Tibial nerve (tissue), 4 donors: ENCODE measurements at regions not wholly inside any gene's neighbourhood (a gene's known extent, or its start where the extent isn't known, plus 50 kb on each side); places are given as distances from the start of the nearest gene placed in this dataset.

Source experiments
- DNase-seq, 2 donors: peaks; one replicate each; pipeline ENCODE4 v3.0.0-alpha.2; 2019; ENCODE audit warnings: low spot score in 2 of 2
- H3K27ac ChIP-seq, 4 donors: fragments of 200-600 bp; sonication (generic) in 3 of 4; one replicate each; pipeline ENCODE4 v1.5.1; 2017 to 2019; ENCODE audit warnings: mild to moderate bottlenecking in 1 of 4
- H3K27me3 ChIP-seq, 2 donors: fragments of 200-600 bp; sonication (generic) in 1 of 2; one replicate each; pipeline versions ENCODE4 v1.5.1 to v1.6.0; 2017 to 2019
- H3K36me3 ChIP-seq, 3 donors: fragments of 200-600 bp; sonication (generic); one replicate each; pipeline ENCODE4 v1.5.1; 2018 to 2019
- H3K4me1 ChIP-seq, 4 donors: fragments of 200-600 bp; sonication (generic) in 3 of 4; one replicate each; pipeline ENCODE4 v1.5.1; 2017 to 2019
- H3K4me3 ChIP-seq, 4 donors: fragments of 200-600 bp; sonication (generic) in 3 of 4; one replicate each; pipeline ENCODE4 v1.5.1; 2017 to 2019; ENCODE audit warnings: mild to moderate bottlenecking in 1 of 4, moderate library complexity in 1 of 4
- H3K9me3 ChIP-seq, 4 donors: fragments of 200-600 bp; sonication (generic) in 3 of 4; one replicate each; pipeline ENCODE4 v1.5.1; 2017 to 2019
- EP300 ChIP-seq, 2 donors: sonication (generic); formaldehyde crosslinking; IDR thresholded peaks; one replicate each; pipeline ENCODE4 v1.6.1; 2017; ENCODE audit warnings: antibody characterized with exemption in 2 of 2, mild to moderate bottlenecking in 1 of 2
- POLR2A ChIP-seq, 2 donors: fragments of 450-650 bp; IDR thresholded peaks; one replicate each; pipeline ENCODE4 v1.6.1; 2017; ENCODE audit warnings: antibody characterized with exemption in 2 of 2, mild to moderate bottlenecking in 2 of 2, moderate library complexity in 2 of 2
- WGBS, 2 donors: methylation state at CpG; one replicate each; pipeline ENCODE4 v1.1.5; 2018; 5-methylcytosine and 5-hydroxymethylcytosine counted together
- TF ChIP-seq, protein P1 (sequence below), 5 experiments: fragments of 200-600 bp in 3 of 5; fragments of 450-650 bp in 2 of 5; sonication (generic) in 3 of 5; IDR thresholded peaks; one replicate each; pipeline ENCODE4 v1.5.1; 2016 to 2019; ENCODE audit warnings: antibody characterized with exemption in 5 of 5, mild to moderate bottlenecking in 3 of 5, moderate library complexity in 2 of 5

DNA sequence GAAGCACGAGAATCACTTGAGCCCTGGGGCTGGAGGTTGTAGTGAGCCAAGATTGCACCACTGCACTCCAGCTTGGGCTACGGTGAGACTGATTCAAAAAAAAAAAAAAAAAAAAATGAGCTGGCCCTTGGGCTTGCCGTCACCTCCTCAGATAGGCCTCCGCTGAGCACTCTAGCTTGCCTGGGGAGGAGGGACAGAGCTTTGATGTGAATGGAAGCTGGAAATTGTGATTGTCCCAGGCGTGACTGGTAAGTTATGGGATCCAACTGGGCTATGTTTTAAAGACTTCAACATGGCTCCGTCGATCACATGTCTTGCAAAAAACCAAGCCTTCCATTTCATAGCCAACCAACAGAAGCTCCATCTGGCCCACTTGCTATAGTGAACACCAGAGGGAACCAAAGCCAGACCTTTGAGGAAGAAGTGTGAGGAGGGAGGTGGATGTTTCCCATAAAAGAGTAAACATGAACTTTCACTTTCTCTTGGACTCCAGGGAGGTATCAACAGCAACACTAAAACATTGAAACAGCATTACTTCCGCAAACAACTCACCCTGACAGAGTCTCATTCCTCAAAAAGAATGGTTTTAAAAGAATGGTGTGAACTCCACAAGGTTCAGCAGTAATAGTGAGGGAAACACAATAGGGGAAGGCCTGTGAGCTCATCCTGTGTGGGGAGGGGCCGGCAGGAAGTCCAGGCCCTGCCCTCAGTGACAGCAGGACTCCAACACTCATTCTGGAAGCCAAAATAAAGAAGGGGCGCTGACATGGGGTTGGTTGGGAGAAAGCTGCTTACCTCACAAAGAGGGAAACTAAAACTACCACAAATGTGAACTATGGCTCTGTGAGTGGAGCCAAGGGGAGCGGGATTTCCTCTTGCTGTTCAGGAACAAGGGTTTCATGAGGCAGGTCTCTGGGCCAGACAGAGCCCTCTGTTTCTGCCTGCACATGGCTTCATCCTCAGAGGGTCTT lies 59.2 kb upstream of the IL12A start:
- 74 to 78% methylated on average over 11 of the region's 11 CpGs for WGBS, 2 donors
- no peak for TF ChIP-seq POLR2A (IDR thresholded peaks at IDR 0.05)
- TF ChIP-seq EP300 (IDR thresholded peaks at IDR 0.05): no peak
- TF ChIP-seq, protein P1, sequence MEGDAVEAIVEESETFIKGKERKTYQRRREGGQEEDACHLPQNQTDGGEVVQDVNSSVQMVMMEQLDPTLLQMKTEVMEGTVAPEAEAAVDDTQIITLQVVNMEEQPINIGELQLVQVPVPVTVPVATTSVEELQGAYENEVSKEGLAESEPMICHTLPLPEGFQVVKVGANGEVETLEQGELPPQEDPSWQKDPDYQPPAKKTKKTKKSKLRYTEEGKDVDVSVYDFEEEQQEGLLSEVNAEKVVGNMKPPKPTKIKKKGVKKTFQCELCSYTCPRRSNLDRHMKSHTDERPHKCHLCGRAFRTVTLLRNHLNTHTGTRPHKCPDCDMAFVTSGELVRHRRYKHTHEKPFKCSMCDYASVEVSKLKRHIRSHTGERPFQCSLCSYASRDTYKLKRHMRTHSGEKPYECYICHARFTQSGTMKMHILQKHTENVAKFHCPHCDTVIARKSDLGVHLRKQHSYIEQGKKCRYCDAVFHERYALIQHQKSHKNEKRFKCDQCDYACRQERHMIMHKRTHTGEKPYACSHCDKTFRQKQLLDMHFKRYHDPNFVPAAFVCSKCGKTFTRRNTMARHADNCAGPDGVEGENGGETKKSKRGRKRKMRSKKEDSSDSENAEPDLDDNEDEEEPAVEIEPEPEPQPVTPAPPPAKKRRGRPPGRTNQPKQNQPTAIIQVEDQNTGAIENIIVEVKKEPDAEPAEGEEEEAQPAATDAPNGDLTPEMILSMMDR (IDR thresholded peaks at IDR 0.05): peak in 1 of 5 experiments; percentile 12
- H3K36me3 ChIP-seq: no peaks in the 10 kb centered on the region
- peaks cover 0 to 7% (median 0%) of the 10 kb centered on the region in 4 donors for H3K4me1 ChIP-seq
- H3K27me3 ChIP-seq: no peaks in the 10 kb centered on the region
- no peak overlapping the region for H3K4me3 ChIP-seq
- peak overlapping the region in 3 of 4 donors; percentile 25 to 62 (median 41) for H3K27ac ChIP-seq
- peak in 1 of 2 donors; percentile 7 for DNase-seq
- H3K9me3 ChIP-seq: peaks cover 0 to 13% (median 1%) of the 10 kb centered on the region in 4 donors

DNA sequence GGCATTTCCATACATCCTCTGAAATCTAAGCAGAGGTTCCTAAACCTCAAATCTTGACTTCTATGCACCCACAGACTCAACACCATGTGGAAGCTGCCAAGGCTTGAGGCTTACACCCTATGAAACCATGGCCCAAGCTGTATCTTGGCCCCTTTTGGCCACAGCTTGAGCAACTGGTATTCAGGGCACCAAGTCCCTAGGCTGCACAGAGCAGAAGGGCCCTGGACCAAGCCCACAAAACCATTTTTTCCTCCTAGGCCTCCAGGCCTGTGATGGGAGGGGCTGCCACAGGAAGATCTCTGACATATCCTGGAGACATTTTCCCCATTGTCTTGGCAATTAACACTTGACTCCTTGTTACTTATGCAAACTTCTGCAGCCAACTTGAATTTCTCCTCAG lies 54.4 kb upstream of the IL12A start:
- TF ChIP-seq EP300 (IDR thresholded peaks at IDR 0.05) (no peak), POLR2A (IDR thresholded peaks at IDR 0.05) (no peak)
- TF ChIP-seq, protein P1 (IDR thresholded peaks at IDR 0.05): no peak
- H3K4me1 ChIP-seq: peaks cover 0 to 3% (median 0%) of the 10 kb centered on the region in 4 donors
- H3K27me3 ChIP-seq: no peaks in the 10 kb centered on the region
- no peak overlapping the region for H3K27ac ChIP-seq
- no peaks in the 10 kb centered on the region for H3K36me3 ChIP-seq
- H3K4me3 ChIP-seq: no peak overlapping the region
- peaks cover 0 to 21% (median 1%) of the 10 kb centered on the region in 4 donors for H3K9me3 ChIP-seq
- DNase-seq: no peak

DNA sequence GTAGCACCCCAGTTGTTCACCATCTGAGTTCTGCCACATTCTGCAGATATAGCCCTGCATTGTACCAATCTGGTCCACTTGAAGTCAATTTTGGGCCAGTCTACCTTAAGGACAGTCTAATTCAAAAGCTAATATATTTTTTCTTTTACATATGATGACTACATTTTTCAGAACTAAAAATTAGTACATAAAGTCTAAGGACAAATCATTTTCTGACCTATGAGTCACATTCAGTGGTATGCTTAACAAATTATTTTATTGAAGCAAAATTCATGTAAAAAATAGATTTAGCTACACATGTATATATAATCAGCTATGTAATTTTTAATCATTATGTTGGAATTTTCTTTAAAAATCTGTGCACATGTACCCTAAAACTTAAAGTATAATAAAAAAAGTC lies 52.1 kb upstream of the IL12A start:
- no peak for TF ChIP-seq POLR2A (IDR thresholded peaks at IDR 0.05)
- no peak for TF ChIP-seq EP300 (IDR thresholded peaks at IDR 0.05)
- TF ChIP-seq, protein P1 (IDR thresholded peaks at IDR 0.05): no peak
- peaks cover 0 to 21% (median 1%) of the 10 kb centered on the region in 4 donors for H3K9me3 ChIP-seq
- no peaks in the 10 kb centered on the region for H3K36me3 ChIP-seq
- DNase-seq: no peak
- no peaks in the 10 kb centered on the region for H3K27me3 ChIP-seq
- H3K4me1 ChIP-seq: no peaks in the 10 kb centered on the region
- H3K4me3 ChIP-seq: no peak overlapping the region
- no peak overlapping the region for H3K27ac ChIP-seq

DNA sequence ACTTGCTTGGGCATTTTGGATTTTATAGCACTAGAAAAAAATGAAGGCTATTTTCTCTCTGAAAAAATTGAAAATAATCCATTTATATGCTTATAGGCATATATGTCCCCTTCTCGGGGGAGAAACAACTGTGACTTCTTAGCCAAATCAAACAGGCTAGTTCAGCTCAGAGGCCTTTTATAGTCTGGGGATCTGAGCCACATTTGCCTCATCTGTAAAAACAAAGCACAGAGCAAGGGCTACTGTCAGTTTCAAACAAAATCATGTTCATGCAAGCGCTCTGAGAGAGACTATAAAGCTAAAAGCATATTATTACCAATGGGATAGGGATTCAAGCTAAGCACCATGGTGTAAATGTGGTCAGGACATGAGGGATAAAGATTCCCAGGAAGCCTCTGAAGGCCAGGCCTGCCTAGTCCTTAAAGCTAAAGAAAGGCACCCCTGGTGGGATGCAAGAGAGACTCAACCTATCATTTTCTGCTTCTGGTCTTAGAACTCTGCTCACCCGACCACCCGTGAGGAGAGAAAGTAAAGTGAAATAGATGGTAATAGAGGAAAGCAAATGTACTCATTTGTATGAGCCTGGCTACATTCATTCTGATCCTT lies 51.0 kb upstream of the IL12A start:
- no peak for TF ChIP-seq EP300 (IDR thresholded peaks at IDR 0.05)
- TF ChIP-seq, protein P1 (IDR thresholded peaks at IDR 0.05): no peak
- TF ChIP-seq POLR2A (IDR thresholded peaks at IDR 0.05): no peak
- no peaks in the 10 kb centered on the region for H3K27me3 ChIP-seq
- no peaks in the 10 kb centered on the region for H3K4me1 ChIP-seq
- H3K4me3 ChIP-seq: no peak overlapping the region
- 43 to 62% methylated on average over 4 of the region's 4 CpGs for WGBS, 2 donors
- H3K36me3 ChIP-seq: no peaks in the 10 kb centered on the region
- DNase-seq: no peak
- H3K9me3 ChIP-seq: peaks cover 0 to 21% (median 1%) of the 10 kb centered on the region in 4 donors
- H3K27ac ChIP-seq: no peak overlapping the region

DNA sequence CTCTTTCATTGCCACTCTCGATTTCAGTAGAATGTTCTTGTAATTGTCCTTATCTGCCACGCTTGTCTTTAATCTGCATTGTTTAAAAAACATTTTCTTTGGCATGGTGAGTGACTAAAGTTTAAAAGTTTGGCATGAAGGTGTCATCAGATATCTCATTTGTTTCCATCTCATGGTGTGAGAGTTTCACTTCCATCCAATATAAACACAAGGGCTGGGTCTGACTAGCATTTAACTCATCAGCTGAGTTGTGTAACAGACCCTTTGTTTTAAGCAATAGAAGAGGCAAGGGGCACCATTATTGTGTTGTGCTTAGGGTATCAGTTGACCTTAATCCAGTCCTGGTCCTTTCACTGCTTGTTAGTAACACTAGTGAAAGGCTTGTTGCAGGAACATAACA lies 49.9 kb upstream of the IL12A start:
- H3K36me3 ChIP-seq: no peaks in the 10 kb centered on the region
- DNase-seq: no peak
- no peak overlapping the region for H3K27ac ChIP-seq
- H3K27me3 ChIP-seq: no peaks in the 10 kb centered on the region
- peaks cover 0 to 15% (median 1%) of the 10 kb centered on the region in 4 donors for H3K9me3 ChIP-seq
- TF ChIP-seq, protein P1 (IDR thresholded peaks at IDR 0.05): no peak
- no peak overlapping the region for H3K4me3 ChIP-seq
- no peaks in the 10 kb centered on the region for H3K4me1 ChIP-seq
- WGBS, 2 donors: 73 to 77% methylated on average over 2 of the region's 2 CpGs
